ENCODE measurements at regions not wholly inside any gene's neighbourhood (a gene's known extent, or its start where the extent isn't known, plus 50 kb on each side); places are given as distances from the start of the nearest gene placed in this dataset.
"Not testable (repeated sequence)": the region's sequence is repeated elsewhere in the genome, so short reads cannot be mapped to it uniquely, and the experiment has no call there.

GRCh38 chr10:8283166-8283905 is 228.8 kb downstream of the GATA3 start:
- no peak for DNase-seq

GRCh38 chr10:8283986-8284385 is 229.5 kb downstream of the GATA3 start:
- DNase-seq, result no peak

GRCh38 chr10:8285970-8286369 is 231.5 kb downstream of the GATA3 start:
- DNase-seq, result not testable (repeated sequence)

- no peak for DNase-seq
These were observed 234.1 kb downstream of the GATA3 start for GRCh38 chr10:8288600-8288999.

- DNase-seq, result no peak
These were observed 234.9 kb downstream of the GATA3 start for GRCh38 chr10:8289186-8289924.

GRCh38 chr10:8294779-8295178 is 240.3 kb downstream of the GATA3 start:
- DNase-seq, result no peak

- no peak for DNase-seq
These were observed 240.8 kb downstream of the GATA3 start for GRCh38 chr10:8295311-8295710.

- no peak for DNase-seq
These were observed 241.7 kb downstream of the GATA3 start for GRCh38 chr10:8296090-8296733.

- DNase-seq, result no peak
These were observed 242.2 kb downstream of the GATA3 start for GRCh38 chr10:8296734-8297101.

- no peak for DNase-seq
These were observed 242.6 kb downstream of the GATA3 start for GRCh38 chr10:8297107-8297506.

GRCh38 chr10:8297959-8298358 is 243.5 kb downstream of the GATA3 start:
- DNase-seq, result no peak

GRCh38 chr10:8298896-8299570 is 244.5 kb downstream of the GATA3 start:
- no peak for DNase-seq

- no peak for DNase-seq
These were observed 246.4 kb downstream of the GATA3 start for GRCh38 chr10:8300925-8301324.

GRCh38 chr10:8301333-8301732 is 246.8 kb downstream of the GATA3 start:
- DNase-seq, result no peak

GRCh38 chr10:8301831-8302230 is 247.3 kb downstream of the GATA3 start:
- no peak for DNase-seq

- no peak for DNase-seq
These were observed 248.1 kb downstream of the GATA3 start for GRCh38 chr10:8302565-8302964.

- no peak for DNase-seq
These were observed 250.4 kb downstream of the GATA3 start for GRCh38 chr10:8304861-8305260.

- no peak for DNase-seq
These were observed 251.6 kb downstream of the GATA3 start for GRCh38 chr10:8305876-8306652.

- no peak for DNase-seq
These were observed 252.3 kb downstream of the GATA3 start for GRCh38 chr10:8306685-8307364.

- no peak for DNase-seq
These were observed 256.4 kb downstream of the GATA3 start for GRCh38 chr10:8310930-8311329.

- no peak for DNase-seq
These were observed 257.1 kb downstream of the GATA3 start for GRCh38 chr10:8311526-8312070.

- no peak for DNase-seq
These were observed 257.6 kb downstream of the GATA3 start for GRCh38 chr10:8312079-8312478.
